Esophagus muscularis mucosa (tissue), 3 donors: ENCODE measurements at regions not wholly inside any gene's neighbourhood (a gene's known extent, or its start where the extent isn't known, plus 50 kb on each side); places are given as distances from the start of the nearest gene placed in this dataset.

Experiments
- POLR2A ChIP-seq: fragments of 450-650 bp; IDR thresholded peaks from one replicate; pipeline ENCODE4 v1.6.1; 2017; ENCODE audit warnings: antibody characterized with exemption, moderate library complexity, mild to moderate bottlenecking, low read depth
- POLR2AphosphoS5 ChIP-seq, 2 donors: sonication (generic); formaldehyde crosslinking; IDR thresholded peaks; one replicate each; pipeline ENCODE4 v1.6.1; 2017; ENCODE audit warnings: antibody characterized with exemption in 2 of 2
- TF ChIP-seq, protein P1 (sequence below), 3 experiments: fragments of 200-600 bp in 2 of 3; fragments of 450-650 bp in 1 of 3; sonication (generic) in 2 of 3; IDR thresholded peaks; one replicate each; pipeline ENCODE4 v1.5.1; 2017 to 2019; ENCODE audit warnings: antibody characterized with exemption in 3 of 3, mild to moderate bottlenecking in 2 of 3, moderate library complexity in 1 of 3

DNA sequence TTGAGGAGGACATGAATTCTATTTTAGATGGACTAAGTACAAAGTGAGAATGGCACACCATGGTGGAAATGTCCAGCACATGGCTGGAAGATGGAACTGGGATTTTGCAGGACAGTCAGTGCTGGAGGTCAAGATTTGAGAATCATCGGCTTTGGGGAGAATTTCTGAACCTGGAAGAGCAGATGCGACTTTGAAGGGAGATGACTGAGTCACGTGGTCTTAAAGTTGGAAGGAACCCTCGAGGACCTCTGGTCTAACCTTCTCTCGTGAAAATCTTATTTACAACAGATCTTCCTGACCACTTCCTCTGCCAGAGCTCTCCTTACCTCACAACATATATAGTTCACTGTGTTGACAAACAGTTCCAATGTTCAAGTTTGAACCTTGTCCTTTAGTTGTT, 415.4 kb downstream of the ATP23 start:
- TF ChIP-seq POLR2A, result no peak
- TF ChIP-seq, protein P1, sequence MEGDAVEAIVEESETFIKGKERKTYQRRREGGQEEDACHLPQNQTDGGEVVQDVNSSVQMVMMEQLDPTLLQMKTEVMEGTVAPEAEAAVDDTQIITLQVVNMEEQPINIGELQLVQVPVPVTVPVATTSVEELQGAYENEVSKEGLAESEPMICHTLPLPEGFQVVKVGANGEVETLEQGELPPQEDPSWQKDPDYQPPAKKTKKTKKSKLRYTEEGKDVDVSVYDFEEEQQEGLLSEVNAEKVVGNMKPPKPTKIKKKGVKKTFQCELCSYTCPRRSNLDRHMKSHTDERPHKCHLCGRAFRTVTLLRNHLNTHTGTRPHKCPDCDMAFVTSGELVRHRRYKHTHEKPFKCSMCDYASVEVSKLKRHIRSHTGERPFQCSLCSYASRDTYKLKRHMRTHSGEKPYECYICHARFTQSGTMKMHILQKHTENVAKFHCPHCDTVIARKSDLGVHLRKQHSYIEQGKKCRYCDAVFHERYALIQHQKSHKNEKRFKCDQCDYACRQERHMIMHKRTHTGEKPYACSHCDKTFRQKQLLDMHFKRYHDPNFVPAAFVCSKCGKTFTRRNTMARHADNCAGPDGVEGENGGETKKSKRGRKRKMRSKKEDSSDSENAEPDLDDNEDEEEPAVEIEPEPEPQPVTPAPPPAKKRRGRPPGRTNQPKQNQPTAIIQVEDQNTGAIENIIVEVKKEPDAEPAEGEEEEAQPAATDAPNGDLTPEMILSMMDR (IDR thresholded peaks at IDR 0.05), result no peak
- TF ChIP-seq POLR2AphosphoS5 (IDR thresholded peaks at IDR 0.05), result no peak
